SH-SY5Y (cell line): ENCODE measurements at regions not wholly inside any gene's neighbourhood (a gene's known extent, or its start where the extent isn't known, plus 50 kb on each side); places are given as distances from the start of the nearest gene placed in this dataset.

Source experiments
- GATA2 ChIP-seq: IDR thresholded peaks from 2 replicates; pipeline ENCODE4 v1.6.1; 2011; ENCODE audit warnings: mild to moderate bottlenecking, low read depth, low read length
- GATA3 ChIP-seq: IDR thresholded peaks from 2 replicates; pipeline ENCODE4 v1.6.1; 2011; ENCODE audit warnings: low read depth, mild to moderate bottlenecking, low read length, moderate library complexity

GRCh38 chr14:48628870-48629269 lies 953.5 kb upstream of the MDGA2 start:
- TF ChIP-seq GATA2 (no peak), GATA3 (no peak)
